NOMO-1 treated with dmso at 0.1 percent for 144 hours (cell line): ENCODE measurements at regions not wholly inside any gene's neighbourhood (a gene's known extent, or its start where the extent isn't known, plus 50 kb on each side); places are given as distances from the start of the nearest gene placed in this dataset.

ENCODE experiments used
- DNase-seq: peaks from one replicate; lab custom pipeline; 2025; ENCODE audit not compliant: unreplicated experiment; lab: John Stamatoyannopoulos, UW

- DNase-seq = no peak
Observed at GRCh38 chr18:40415821-40416220, 1539.2 kb upstream of the PIK3C3 start.

DNA sequence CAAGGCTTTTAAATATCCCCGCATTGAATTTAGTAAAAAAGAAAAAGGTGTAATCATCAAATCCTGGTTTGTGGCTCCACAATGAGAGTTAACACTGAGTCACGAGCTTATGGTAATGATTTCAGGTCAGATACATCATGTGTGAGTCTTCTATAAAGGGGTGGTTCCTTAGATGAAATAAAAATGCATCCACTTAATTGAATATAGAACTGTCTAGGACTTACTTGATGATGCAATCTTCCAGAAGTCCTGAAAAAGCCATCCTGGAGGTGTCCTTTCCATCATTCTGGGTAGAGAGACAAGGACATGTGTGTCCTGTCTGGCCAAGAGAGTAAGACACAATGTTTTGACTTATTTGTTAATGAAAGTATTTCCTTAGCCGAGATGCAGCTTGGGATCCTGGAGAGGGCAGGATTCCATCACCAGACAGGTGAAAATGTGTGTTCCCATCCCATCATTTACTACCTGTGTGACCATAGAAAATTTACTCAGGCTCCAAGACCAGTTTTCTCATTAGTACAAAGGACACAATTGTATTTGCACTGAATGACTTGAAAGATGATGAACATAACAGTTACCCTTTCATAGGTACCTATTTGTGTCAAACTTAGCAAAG, 1539.8 kb upstream of the PIK3C3 start:
- no peak for DNase-seq

GRCh38 chr18:40414155-40414754, 1540.8 kb upstream of the PIK3C3 start:
- DNase-seq = no peak

- DNase-seq = no peak
Observed at GRCh38 chr18:40413160-40413559, 1541.9 kb upstream of the PIK3C3 start.

DNA sequence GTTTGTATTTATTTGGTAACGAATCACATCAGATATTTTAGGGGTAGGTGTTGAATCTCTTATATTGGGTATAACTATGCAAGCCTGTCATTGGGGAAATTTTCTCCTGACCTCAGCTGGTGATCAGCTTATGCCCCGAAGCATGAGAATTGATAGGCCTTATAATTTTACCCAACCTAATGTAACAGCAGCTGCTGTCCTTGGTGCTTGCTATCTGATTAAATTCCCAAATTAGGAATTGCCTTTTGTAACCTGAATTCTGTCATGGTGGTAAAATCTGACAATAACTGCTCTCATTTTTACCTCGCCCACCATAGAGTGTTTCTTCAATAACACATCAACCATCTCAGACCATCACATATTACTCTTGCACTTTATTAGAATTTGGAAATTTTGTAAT, 1542.6 kb upstream of the PIK3C3 start:
- DNase-seq = no peak

- DNase-seq = no peak
Observed at GRCh38 chr18:40407909-40408308, 1547.1 kb upstream of the PIK3C3 start.

DNA sequence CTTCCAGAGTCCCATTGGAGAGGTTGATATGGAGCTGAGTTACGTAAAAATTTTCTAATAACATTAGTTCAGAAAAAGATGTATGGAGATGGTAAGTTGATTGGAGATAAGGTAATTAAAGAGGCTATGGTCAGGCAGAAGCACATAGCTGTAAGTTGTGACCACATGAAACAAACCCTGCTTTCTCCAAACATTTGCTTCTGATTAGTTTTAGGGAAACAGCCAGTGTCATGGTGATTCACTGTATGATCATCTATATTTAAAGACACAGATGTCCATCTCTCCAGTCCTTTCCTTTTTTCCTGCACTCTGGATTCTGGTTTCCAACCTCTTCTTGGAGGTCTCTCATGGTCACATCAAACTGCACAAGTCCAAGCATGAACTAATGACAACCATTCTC, 1550.8 kb upstream of the PIK3C3 start:
- DNase-seq = no peak

- no peak for DNase-seq
Observed at GRCh38 chr18:40402052-40402451, 1553.0 kb upstream of the PIK3C3 start.

DNA sequence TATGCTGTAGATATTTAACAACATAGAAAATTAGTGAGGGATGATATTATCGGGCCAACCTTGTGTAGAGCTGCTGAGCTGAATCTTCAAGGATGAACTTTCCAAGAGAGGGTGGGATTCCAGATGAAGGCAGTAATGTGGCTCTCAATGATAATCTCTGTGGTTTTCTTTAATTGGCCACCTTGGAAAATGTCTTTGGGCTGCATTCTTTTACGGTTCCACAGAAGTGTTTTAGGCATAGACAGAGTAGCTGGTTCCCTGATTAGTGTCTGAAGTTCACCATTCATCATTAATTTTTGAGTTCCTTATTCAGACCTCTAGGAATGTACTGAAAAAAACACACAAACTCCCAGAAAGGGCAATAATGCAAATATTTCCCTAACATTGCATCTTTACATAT, 1566.9 kb upstream of the PIK3C3 start:
- DNase-seq = no peak

GRCh38 chr18:40387130-40387787, 1567.8 kb upstream of the PIK3C3 start:
- no peak for DNase-seq

- DNase-seq = no peak
Observed at GRCh38 chr18:40382197-40382596, 1572.8 kb upstream of the PIK3C3 start.

GRCh38 chr18:40380686-40381439, 1574.2 kb upstream of the PIK3C3 start:
- no peak for DNase-seq

- no peak for DNase-seq
Observed at GRCh38 chr18:40375837-40376236, 1579.2 kb upstream of the PIK3C3 start.

GRCh38 chr18:40371673-40372072, 1583.4 kb upstream of the PIK3C3 start:
- DNase-seq = no peak

DNA sequence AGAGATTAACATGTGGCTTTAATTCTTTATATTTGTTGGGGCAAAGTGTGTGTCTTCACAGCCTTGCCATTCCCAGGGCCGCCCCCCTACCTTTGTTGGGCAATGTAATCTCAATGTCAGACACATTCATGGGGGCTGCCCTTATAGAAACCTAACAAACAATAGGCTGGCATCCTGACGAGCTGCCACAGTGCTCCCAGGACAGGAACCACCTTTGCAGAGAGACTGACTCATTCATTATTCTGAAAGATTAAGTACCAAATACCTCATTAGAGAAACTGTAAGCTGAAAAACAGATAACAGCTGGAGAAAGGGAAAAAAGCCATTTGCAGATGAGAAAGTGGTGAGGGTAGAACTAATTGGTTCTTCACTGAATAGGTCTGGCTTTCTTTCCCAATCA, 1587.5 kb upstream of the PIK3C3 start:
- DNase-seq = no peak

GRCh38 chr18:40366521-40366920, 1588.5 kb upstream of the PIK3C3 start:
- no peak for DNase-seq

DNA sequence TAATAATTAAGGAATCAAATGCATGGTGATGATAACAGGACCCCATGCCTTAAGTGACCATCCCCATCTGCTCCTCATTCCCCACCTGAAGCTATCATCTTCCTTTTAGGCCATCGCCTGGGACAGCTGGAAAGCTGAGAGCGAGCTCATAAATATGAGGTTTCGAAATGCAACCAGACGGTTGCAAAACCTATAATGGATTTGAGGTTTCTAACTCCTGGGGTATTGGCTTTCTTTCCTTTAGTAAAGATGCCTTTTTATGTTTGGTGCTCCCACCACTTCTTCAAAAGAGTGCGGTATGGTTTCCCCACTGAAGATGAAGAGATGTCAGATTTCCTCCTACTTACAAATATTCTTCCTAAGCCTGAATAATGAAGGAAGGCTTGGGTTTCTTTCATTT, 1589.5 kb upstream of the PIK3C3 start:
- no peak for DNase-seq

- DNase-seq = no peak
Observed at GRCh38 chr18:40360558-40360957, 1594.5 kb upstream of the PIK3C3 start.

- DNase-seq = no peak
Observed at GRCh38 chr18:40357536-40357935, 1597.5 kb upstream of the PIK3C3 start.

DNA sequence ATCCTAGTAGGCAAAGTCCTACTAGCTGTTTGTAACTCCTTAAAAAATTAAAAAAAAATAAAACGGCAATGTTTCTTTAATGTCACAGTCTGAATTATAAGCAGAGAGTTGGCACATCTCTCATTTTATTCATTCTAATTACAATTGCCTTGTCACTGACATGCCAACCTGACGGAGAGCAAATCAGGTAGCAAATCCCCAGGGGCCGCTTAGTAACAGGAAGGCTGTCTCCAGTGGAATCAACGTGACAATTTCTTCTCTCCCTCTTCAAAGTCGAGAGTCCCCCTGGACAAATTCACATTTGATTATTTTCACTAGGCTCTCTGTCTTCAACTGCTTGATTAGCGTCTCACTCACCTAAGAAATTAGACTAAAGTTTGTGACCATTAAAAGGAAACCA, 1598.9 kb upstream of the PIK3C3 start:
- no peak for DNase-seq

DNA sequence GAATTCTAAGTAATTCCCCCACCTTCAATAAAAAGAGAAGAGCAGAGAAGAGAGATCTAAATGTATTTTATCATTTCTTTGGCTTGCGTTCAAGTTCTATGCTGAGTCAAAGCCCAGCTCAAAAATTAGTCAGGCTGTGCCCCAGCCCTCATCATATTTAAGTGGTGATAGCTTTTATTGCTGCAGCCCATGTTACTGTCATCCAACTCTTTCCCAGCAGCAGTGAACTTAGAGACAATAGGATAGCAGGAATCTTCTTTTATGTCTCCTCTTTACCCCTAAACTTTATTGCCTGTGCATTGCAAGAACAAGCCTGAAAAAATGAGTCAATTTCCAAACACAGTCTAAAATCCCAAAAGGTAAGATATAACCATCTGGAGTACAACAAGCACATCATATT, 1599.3 kb upstream of the PIK3C3 start:
- DNase-seq = no peak

GRCh38 chr18:40348196-40348595, 1606.8 kb upstream of the PIK3C3 start:
- no peak for DNase-seq
